Left lung (tissue), 4 donors: ENCODE measurements at regions not wholly inside any gene's neighbourhood (a gene's known extent, or its start where the extent isn't known, plus 50 kb on each side); places are given as distances from the start of the nearest gene placed in this dataset.

Experiments
- ATAC-seq: fragments of 200-7000 bp; cut with Tn5 transposase; one replicate; pipeline ENCODE4 v1.9.1; 2020; ENCODE audit warnings: moderate library complexity
- DNase-seq, 4 donors: peaks; one replicate each; pipeline ENCODE4 v3.0.0-alpha.2; 2013 to 2020
- H3K27ac ChIP-seq, 2 donors: fragments of 200-600 bp; sonication (generic) in 1 of 2; one replicate each; pipeline versions ENCODE4 v1.5.0 to v1.8.0; 2020 to 2021
- H3K27me3 ChIP-seq, 2 donors: fragments of 200-600 bp; sonication (generic) in 1 of 2; one replicate each; pipeline versions ENCODE4 v1.5.0 to v1.8.0; 2020 to 2021
- H3K36me3 ChIP-seq, 2 donors: fragments of 200-600 bp; sonication (generic) in 1 of 2; one replicate each; pipeline versions ENCODE4 v1.5.0 to v1.8.0; 2020 to 2021
- H3K4me1 ChIP-seq, 2 donors: fragments of 200-600 bp; one replicate each; pipeline ENCODE4 v1.8.0; 2021
- H3K4me3 ChIP-seq, 2 donors: fragments of 200-600 bp; sonication (generic) in 1 of 2; one replicate each; pipeline versions ENCODE4 v1.5.0 to v1.8.0; 2020 to 2021; ENCODE audit warnings: mild to moderate bottlenecking in 1 of 2
- H3K9me3 ChIP-seq, 2 donors: fragments of 200-600 bp; sonication (generic) in 1 of 2; one replicate each; pipeline versions ENCODE4 v1.5.0 to v1.8.0; 2020 to 2021
- CTCF ChIP-seq, 2 donors: fragments of 200-600 bp; sonication (generic) in 1 of 2; IDR thresholded peaks; one replicate each; pipeline versions ENCODE4 v1.5.0 to v1.8.0; 2021; ENCODE audit warnings: antibody characterized with exemption in 2 of 2
- intact Hi-C, 2 donors: fragments of 100-400 bp; cut with DNase I; formaldehyde crosslinking; loops; one replicate each; pipeline versions ENCODE4 v1.11.2 to v1.14.2; 2022
- donor health status: DM: no; HTN: yes; CAD: no.
- donor health status: DM: no; HTN: no; CAD: no.

- Histone ChIP-seq H3K4me1 (peaks cover 0 to 5% of the 10 kb centered on the region in 2 donors), H3K27me3 (no peaks in the 10 kb centered on the region), H3K4me3 (no peak overlapping the region), H3K9me3 (no peaks in the 10 kb centered on the region), H3K36me3 (no peaks in the 10 kb centered on the region), H3K27ac (no peak overlapping the region)
- no peak for ATAC-seq
- DNase-seq: no peak
- intact Hi-C loops: no loop called here
- TF ChIP-seq CTCF (IDR thresholded peaks at IDR 0.05): no peak
Observed at GRCh38 chr11:27237643-27238042, 125.4 kb downstream of the CCDC34 start.

GRCh38 chr11:27234961-27235360 is 128.1 kb downstream of the CCDC34 start:
- intact Hi-C loops: no loop called here
- no peak overlapping the region for H3K27ac ChIP-seq
- ATAC-seq: no peak
- H3K36me3 ChIP-seq: no peaks in the 10 kb centered on the region
- H3K4me1 ChIP-seq: peaks cover 0 to 5% of the 10 kb centered on the region in 2 donors
- no peak for TF ChIP-seq CTCF (IDR thresholded peaks at IDR 0.05)
- no peak overlapping the region for H3K4me3 ChIP-seq
- no peaks in the 10 kb centered on the region for H3K27me3 ChIP-seq
- no peaks in the 10 kb centered on the region for H3K9me3 ChIP-seq
- DNase-seq: no peak

- no peak for DNase-seq
- Histone ChIP-seq H3K4me1 (peaks cover 0 to 5% of the 10 kb centered on the region in 2 donors), H3K4me3 (no peak overlapping the region), H3K9me3 (no peaks in the 10 kb centered on the region), H3K36me3 (no peaks in the 10 kb centered on the region), H3K27me3 (no peaks in the 10 kb centered on the region), H3K27ac (no peak overlapping the region)
- peak; percentile 73 for ATAC-seq
- no peak for TF ChIP-seq CTCF (IDR thresholded peaks at IDR 0.05)
- intact Hi-C loops: no loop called here
Observed at GRCh38 chr11:27234043-27234668, 128.9 kb downstream of the CCDC34 start.

- ATAC-seq (no peak), DNase-seq (no peak)
- Histone ChIP-seq H3K4me3 (no peak overlapping the region), H3K27ac (no peak overlapping the region), H3K9me3 (no peaks in the 10 kb centered on the region), H3K36me3 (no peaks in the 10 kb centered on the region), H3K4me1 (peaks cover 0 to 5% of the 10 kb centered on the region in 2 donors), H3K27me3 (no peaks in the 10 kb centered on the region)
- no peak for TF ChIP-seq CTCF (IDR thresholded peaks at IDR 0.05)
- intact Hi-C loops: no loop called here
Observed at GRCh38 chr11:27233654-27234042, 129.4 kb downstream of the CCDC34 start.

GRCh38 chr11:27231530-27231929 is 131.5 kb downstream of the CCDC34 start:
- DNase-seq (no peak), ATAC-seq (no peak)
- Histone ChIP-seq H3K4me1 (peaks cover 0 to 5% of the 10 kb centered on the region in 2 donors), H3K4me3 (no peak overlapping the region), H3K27ac (no peak overlapping the region), H3K9me3 (no peaks in the 10 kb centered on the region), H3K36me3 (no peaks in the 10 kb centered on the region), H3K27me3 (no peaks in the 10 kb centered on the region)
- intact Hi-C loops: no loop called here
- TF ChIP-seq CTCF (IDR thresholded peaks at IDR 0.05): no peak
